NCI-H748 (cell line): ENCODE measurements at regions not wholly inside any gene's neighbourhood (a gene's known extent, or its start where the extent isn't known, plus 50 kb on each side); places are given as distances from the start of the nearest gene placed in this dataset.

ENCODE experiments used
- DNase-seq: peaks from one replicate; lab custom pipeline; 2025; ENCODE audit not compliant: unreplicated experiment; lab: John Stamatoyannopoulos, UW

DNA sequence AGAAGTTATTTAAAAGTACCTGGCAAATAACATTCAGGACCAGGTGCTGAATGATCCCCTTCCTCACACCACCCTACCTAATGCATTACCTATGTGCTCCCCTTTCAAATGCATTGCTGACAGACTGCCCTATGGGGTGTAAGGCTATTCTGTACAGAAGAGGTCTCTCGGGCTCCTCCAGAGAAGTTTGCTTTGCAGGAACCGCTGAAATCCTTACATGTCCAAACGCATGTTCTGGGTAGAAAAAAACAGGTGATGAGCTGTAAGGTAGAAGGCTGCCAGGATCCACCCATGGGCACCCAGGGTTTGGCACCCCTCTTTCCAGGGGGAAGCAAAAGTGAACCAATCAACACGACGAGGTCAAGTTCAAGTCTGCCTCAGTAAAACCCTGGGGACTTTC is 58.3 kb upstream of the TARBP1 start:
- DNase-seq = no peak

GRCh38 chr1:234536741-234537140 is 57.8 kb upstream of the TARBP1 start:
- DNase-seq = no peak

DNA sequence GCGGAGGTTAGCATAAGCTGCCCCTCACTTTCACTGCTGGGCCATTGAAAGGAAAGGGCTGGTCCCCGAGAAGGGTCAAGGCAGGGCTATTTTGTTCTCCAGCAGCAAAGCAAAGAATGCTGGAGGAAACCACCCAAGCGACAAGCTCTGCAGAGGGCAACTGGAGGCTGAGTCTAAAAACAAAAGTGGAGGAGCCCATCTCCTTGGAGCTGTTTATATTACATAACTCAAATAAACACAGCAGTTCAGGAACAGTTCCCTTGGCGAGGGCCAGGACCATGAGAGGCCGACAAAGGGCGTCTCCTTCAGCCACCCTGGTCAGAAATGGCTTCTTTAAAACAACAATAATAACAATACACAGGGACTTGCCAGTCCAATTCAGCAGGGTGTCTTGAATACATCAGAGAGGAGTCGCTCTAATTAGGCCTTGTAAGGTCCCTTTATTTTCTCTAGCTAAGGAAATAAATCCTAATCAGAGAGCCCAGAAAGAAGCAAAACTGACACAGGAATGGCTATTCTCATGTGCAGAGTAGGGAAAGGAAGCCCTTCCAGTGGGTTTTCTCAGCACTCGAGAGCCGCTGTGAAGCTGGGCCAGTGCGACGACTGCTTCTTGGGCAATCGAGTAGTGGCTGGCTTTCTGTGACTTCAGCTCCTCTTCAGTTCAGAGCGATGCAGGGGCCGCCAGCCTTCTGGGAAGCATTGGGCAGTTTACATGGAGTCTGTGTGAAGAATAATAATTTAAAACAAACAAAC is 57.0 kb upstream of the TARBP1 start:
- no peak for DNase-seq

GRCh38 chr1:234535218-234535617 is 56.2 kb upstream of the TARBP1 start:
- DNase-seq = no peak

DNA sequence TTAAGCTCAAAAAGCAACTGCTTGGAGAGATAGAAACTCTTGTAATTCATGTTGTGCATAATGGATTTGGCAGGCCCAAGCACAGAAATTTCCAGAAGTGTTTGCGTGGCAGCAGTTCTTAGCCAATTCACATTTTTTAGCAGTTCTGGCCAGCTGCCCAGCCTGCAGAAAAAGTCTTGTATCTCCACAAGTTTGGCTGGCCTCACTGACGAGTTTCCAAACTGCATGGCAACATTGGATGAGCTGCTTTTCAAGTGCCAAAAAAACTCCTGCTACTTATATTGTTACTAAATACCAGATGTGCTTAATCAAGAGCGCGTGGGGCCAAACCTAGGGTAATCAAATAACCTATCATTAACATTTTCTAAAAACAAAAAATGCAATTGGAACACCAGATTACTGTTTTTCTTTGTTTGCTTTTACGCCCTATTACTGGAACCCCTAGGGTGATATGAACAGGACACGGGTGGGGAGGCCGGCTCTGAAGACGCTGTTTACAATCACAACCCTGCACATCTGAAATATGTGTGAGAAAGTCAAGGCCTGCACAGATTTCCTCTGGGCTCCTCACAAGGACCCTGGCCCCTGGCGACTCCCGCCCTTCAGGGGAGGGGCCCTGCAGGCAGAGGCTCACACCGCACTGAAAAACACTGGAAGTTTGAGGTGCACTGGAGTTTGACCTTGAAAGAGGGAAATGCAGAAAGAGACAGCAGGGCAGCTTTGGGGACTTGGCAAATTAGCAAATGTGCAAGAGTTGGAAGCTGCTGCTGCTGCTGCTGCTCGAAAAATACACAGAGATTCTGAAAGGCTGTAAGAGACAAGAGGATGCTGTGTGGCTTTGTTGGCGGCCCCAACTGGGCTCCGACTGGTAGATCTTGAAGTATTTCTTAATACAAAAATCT is 55.2 kb upstream of the TARBP1 start:
- peak; percentile 73 for DNase-seq

DNA sequence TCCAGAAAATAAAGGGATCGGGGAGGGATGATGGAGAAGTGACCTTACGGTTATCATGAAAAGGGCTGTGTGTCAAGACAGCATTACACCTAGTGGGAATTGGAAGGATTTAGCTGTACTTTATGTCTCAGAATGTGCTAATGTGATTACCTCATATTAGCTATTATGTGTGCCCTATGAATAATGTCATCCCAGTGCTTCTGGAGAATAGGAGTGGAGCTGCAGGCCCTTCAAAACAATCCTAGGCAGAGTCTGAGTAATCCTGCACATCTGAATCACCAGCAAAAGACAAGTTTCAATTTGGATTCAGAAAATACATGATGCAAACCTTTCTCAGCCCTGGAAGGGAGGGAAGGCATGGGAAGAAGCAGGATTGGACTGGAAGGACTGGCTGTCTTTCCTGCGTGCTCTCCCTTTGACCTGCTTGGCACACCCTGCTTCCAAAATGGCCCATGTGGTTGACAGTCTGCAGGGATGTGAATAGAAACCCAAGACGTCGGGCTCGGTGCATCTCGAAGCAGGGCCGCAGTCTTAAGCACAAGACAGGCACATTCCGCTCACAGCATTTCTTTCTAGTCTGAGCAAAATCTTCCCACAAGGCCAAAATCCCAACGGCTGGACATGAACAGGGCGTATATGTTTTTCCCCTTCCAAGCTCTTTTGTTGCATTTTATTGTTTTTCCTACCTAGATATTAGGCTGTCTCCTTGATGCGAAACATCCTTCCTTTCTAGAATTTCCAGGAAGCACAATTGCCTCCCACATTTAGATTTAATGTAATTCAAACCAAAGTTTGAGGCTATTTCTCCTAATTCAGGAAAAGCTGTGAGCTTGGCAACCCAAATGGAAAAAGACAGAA is 54.3 kb upstream of the TARBP1 start:
- DNase-seq = no peak

- DNase-seq = no peak
These were observed 53.5 kb upstream of the TARBP1 start for GRCh38 chr1:234532503-234532922.

DNA sequence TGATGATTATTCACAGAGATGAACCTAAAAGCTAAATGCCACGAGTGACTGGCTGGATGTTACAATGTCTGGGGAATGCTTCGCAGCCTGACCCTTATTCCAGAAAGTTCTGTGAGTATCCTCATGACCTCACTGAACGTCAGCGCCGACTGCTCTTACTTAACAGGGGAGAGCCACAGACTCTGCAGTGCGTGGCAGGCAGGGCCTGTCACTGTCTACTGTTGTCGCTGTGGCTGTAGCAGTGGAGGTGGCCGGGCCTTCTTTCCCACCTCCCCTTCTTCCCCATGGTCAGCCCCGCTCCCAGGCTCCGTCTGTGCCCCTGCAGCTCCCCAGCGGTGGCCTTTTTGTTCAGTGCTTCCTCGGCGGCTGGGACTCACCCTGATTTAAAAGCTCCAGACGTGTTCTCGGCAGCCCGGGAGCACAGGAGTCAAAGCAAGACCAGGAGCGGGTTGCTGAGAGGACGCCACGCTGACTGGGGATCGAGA is 52.2 kb upstream of the TARBP1 start:
- no peak for DNase-seq

GRCh38 chr1:234530672-234531071 is 51.7 kb upstream of the TARBP1 start:
- DNase-seq = no peak

DNA sequence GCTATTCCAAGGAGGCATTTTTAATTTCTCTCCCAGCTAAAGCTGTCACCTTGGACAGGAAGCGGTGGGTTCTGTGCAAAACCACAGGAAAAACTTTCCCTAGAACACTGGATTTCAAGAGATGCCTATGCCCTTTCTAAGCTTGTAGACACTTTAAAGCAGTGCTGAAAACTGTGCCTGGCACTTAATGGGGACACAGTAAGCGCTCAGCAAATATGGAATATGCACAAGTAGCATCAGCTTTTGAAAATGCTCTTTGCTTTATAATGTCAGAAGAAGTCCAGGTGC is 50.9 kb upstream of the TARBP1 start:
- DNase-seq = no peak

- no peak for DNase-seq
These were observed 50.3 kb upstream of the TARBP1 start for GRCh38 chr1:234529095-234529949.
